ENCODE measurements at regions not wholly inside any gene's neighbourhood (a gene's known extent, or its start where the extent isn't known, plus 50 kb on each side); places are given as distances from the start of the nearest gene placed in this dataset.

GRCh38 chr4:182192511-182193181 lies 50.6 kb upstream of the TENM3 start:
- Histone ChIP-seq H3K27me3 (ENCODE audit: control insufficient read depth, insufficient read depth, low read length) (no peaks in the 10 kb centered on the region), H3K4me1 (ENCODE audit: control insufficient read depth, insufficient read depth, low read length) (no peaks in the 10 kb centered on the region), H3K36me3 (ENCODE audit: control insufficient read depth, insufficient read depth, low read length) (no peaks in the 10 kb centered on the region), H3K9me3 (replicated peaks; ENCODE audit: control insufficient read depth, low read depth, low read length) (no peaks in the 10 kb centered on the region), H3K4me3 (ENCODE audit: low read length) (no peak overlapping the region), H3K27ac (ENCODE audit: low read length) (no peak overlapping the region)
- no CpG with 5 or more reads among the region's 1 CpG for whole genome bisulfite sequencing (ENCODE audit: insufficient coverage)
- DNase-seq, result no peak

DNA sequence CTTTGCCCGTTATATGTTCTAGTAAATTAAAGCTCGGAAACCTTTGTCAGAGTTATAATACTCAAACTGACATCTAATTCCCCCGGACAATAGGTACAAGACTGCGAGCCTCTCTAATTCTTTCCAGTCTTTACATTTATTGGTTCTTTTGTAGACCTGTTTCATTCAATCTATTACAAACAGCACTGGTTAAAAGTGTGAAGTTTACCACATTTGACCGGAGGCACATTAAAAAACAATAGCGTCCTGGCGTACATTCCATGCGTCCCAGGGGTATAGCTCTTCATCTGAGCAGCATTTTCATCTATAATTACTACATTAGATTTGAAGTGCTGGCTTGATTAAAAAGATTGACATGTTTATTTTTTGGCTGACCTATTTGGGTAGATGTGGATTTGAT lies 49.9 kb upstream of the TENM3 start:
- no CpG with 5 or more reads among the region's 8 CpGs for WGBS (ENCODE audit: insufficient coverage)
- Histone ChIP-seq H3K9me3 (replicated peaks; ENCODE audit: control insufficient read depth, low read depth, low read length) (no peaks in the 10 kb centered on the region), H3K4me3 (ENCODE audit: low read length) (no peak overlapping the region), H3K4me1 (ENCODE audit: control insufficient read depth, insufficient read depth, low read length) (no peaks in the 10 kb centered on the region), H3K27ac (ENCODE audit: low read length) (no peak overlapping the region), H3K36me3 (ENCODE audit: control insufficient read depth, insufficient read depth, low read length) (no peaks in the 10 kb centered on the region), H3K27me3 (ENCODE audit: control insufficient read depth, insufficient read depth, low read length) (no peaks in the 10 kb centered on the region)
- DNase-seq, result no peak

All from muscle of leg (tissue), 3 donors.